ENCODE measurements at regions not wholly inside any gene's neighbourhood (a gene's known extent, or its start where the extent isn't known, plus 50 kb on each side); places are given as distances from the start of the nearest gene placed in this dataset.

GRCh38 chr4:54548098-54548620, 109.6 kb upstream of the KIT start:
- H4K20me1 ChIP-seq (replicated peaks in 1 of 2; ENCODE audit: control insufficient read depth in 1 of 2, insufficient read depth in 2 of 2, low read length in 2 of 2): no peaks in the 10 kb centered on the region
- no peak overlapping the region for H4K8ac ChIP-seq (ENCODE audit: extremely low read depth, insufficient read depth, low read length)
- H3K4ac ChIP-seq (replicated peaks; ENCODE audit: insufficient read length, low read depth, low read length): no peak overlapping the region
- no peak overlapping the region for H2BK5ac ChIP-seq (ENCODE audit: low read depth, low read length)
- no peak overlapping the region for H2BK120ac ChIP-seq (replicated peaks; ENCODE audit: low read depth, low read length)
- no peak overlapping the region for H2BK12ac ChIP-seq (ENCODE audit: low read depth, low read length)
- no peaks in the 10 kb centered on the region for H3K79me1 ChIP-seq (ENCODE audit: low read depth, low read length)
- H3K27me3 ChIP-seq (replicated peaks in 1 of 4; ENCODE audit: control insufficient read depth in 3 of 4, extremely low read depth in 1 of 4, insufficient read depth in 3 of 4, low read length in 3 of 4): no peaks in the 10 kb centered on the region
- ChIA-PET POLR2A (ENCODE audit: partially characterized antibody) (no interaction called here), CTCF (ENCODE audit: partially characterized antibody) (interaction anchor here (1.3 kb wide), 1 partner anchor 10 kb away, joined by 4 read pairs; no protein-coding TSS in a partner anchor)
- no peak overlapping the region for H3K23ac ChIP-seq (ENCODE audit: insufficient read length)
- peak overlapping the region in 1 of 2 experiments; percentile 16; a peak in 1 of 4 replicates for H3K4me2 ChIP-seq (ENCODE audit: insufficient read depth in 1 of 2, low read depth in 2 of 2, low read length in 2 of 2)
- no peaks in the 10 kb centered on the region for H3K36me3 ChIP-seq (ENCODE audit: control insufficient read depth in 2 of 4, insufficient read depth in 4 of 4, low read length in 3 of 4)
- H2AK5ac ChIP-seq (ENCODE audit: low read depth, low read length): no peak overlapping the region
- H3K18ac ChIP-seq (ENCODE audit: extremely low read depth, low read length): no peak overlapping the region
- no peaks in the 10 kb centered on the region for H3K79me2 ChIP-seq (ENCODE audit: control insufficient read depth in 1 of 2, insufficient read depth in 2 of 2, low read length in 2 of 2)
- H2AFZ ChIP-seq (ENCODE audit: low read length): no peak overlapping the region
- no peak overlapping the region for H4K91ac ChIP-seq (replicated peaks; ENCODE audit: insufficient read length, low read length)
- no peak overlapping the region for H3K27ac ChIP-seq (ENCODE audit: low read depth, low read length)
- no peaks in the 10 kb centered on the region for H3K9me3 ChIP-seq (ENCODE audit: insufficient read depth in 2 of 2, low read depth in 1 of 2, low read length in 1 of 2)
- H3K4me1 ChIP-seq (replicated peaks in 1 of 4; ENCODE audit: control insufficient read depth in 3 of 4, insufficient read depth in 4 of 4, low read length in 3 of 4): peaks cover 2 to 20% (median 6%) of the 10 kb centered on the region in 4 experiments; a peak in 5 of 7 replicates
- no peak for FAIRE-seq
- no peak overlapping the region for H3K56ac ChIP-seq (replicated peaks; ENCODE audit: insufficient read length, low read depth, low read length)
- 83% methylated on average over 3 of the region's 3 CpGs; no CpG with 5 or more reads in 1 of the 2 experiments for WGBS, 2 experiments (ENCODE audit: extremely low coverage in 1 of 2, insufficient coverage in 1 of 2, insufficient read length in 1 of 2, insufficient replicate concordance in 2 of 2, low coverage in 1 of 2, low lambda C conversion rate in 2 of 2, missing lambda C conversion rate in 1 of 2)
- no peak overlapping the region for H2BK20ac ChIP-seq (ENCODE audit: low read length)
- H3K23me2 ChIP-seq (ENCODE audit: low read depth, low read length): no peaks in the 10 kb centered on the region
- H3K14ac ChIP-seq (ENCODE audit: insufficient read length): no peak overlapping the region
- H3K4me3 ChIP-seq (ENCODE audit: extremely low read depth in 1 of 4, insufficient read depth in 2 of 4, low read depth in 3 of 4, low read length in 4 of 4): no peak overlapping the region
- H4K5ac ChIP-seq (ENCODE audit: insufficient read length, low read depth, low read length): no peak overlapping the region
- no peak overlapping the region for H3K9ac ChIP-seq (replicated peaks in 1 of 4; ENCODE audit: extremely low read depth in 1 of 4, low read depth in 3 of 4, low read length in 3 of 4)
- no peak overlapping the region for H2BK15ac ChIP-seq (ENCODE audit: low read length)
- TF ChIP-seq SIRT6 (IDR thresholded peaks at IDR 0.05; ENCODE audit: low read length): no peak
- no peak for TF ChIP-seq TBP (IDR thresholded peaks at IDR 0.05; ENCODE audit: low read depth, low read length)
- no peak for TF ChIP-seq BCL11A (IDR thresholded peaks at IDR 0.05; ENCODE audit: low read depth in 2 of 2, low read length in 2 of 2)
- TF ChIP-seq CBX5 (IDR thresholded peaks at IDR 0.05; ENCODE audit: low read depth, low read length): no peak
- no peak for TF ChIP-seq GABPA (IDR thresholded peaks at IDR 0.05; ENCODE audit: borderline replicate concordance, insufficient read depth, low read length)
- TF ChIP-seq USF2 (IDR thresholded peaks at IDR 0.05; ENCODE audit: low read length): no peak
- no peak for TF ChIP-seq MAX (IDR thresholded peaks at IDR 0.05)
- TF ChIP-seq YY1 (IDR thresholded peaks at IDR 0.05; ENCODE audit: low read depth, low read length): no peak
- no peak for TF ChIP-seq TAF7 (optimal IDR thresholded peaks at IDR 0.05; ENCODE audit: borderline replicate concordance, low read depth, low read length)
- TF ChIP-seq RAD21 (IDR thresholded peaks at IDR 0.05 in 1 of 2, conservative IDR thresholded peaks at IDR 0.05 in 1 of 2; ENCODE audit: low read depth in 2 of 2, low read length in 2 of 2): no peak
- TF ChIP-seq SIN3A (conservative IDR thresholded peaks at IDR 0.05 in 1 of 2, IDR thresholded peaks at IDR 0.05 in 1 of 2; ENCODE audit: low read depth in 1 of 2, low read length in 2 of 2): no peak
- TF ChIP-seq PHF8 (conservative IDR thresholded peaks at IDR 0.05; ENCODE audit: low read depth, low read length): no peak
- DNase-seq (ENCODE audit: low read depth in 1 of 2, low spot score in 2 of 2): no peak
